ENCODE measurements at regions not wholly inside any gene's neighbourhood (a gene's known extent, or its start where the extent isn't known, plus 50 kb on each side); places are given as distances from the start of the nearest gene placed in this dataset.
A peak's percentile ranks its signal among the peaks of the same experiment; 100 is the strongest.
"Not testable (repeated sequence)": the region's sequence is repeated elsewhere in the genome, so short reads cannot be mapped to it uniquely, and the experiment has no call there.

- BruUV-seq (replicated peaks); H3K9me3 ChIP-seq (ENCODE audit: low read length); H3K79me2 ChIP-seq (ENCODE audit: low read length); H3F3A ChIP-seq (ENCODE audit: low read length, unreplicated experiment); H3K4me1 ChIP-seq (ENCODE audit: insufficient read depth, low read length); CTCF ChIA-PET; H2AFZ ChIP-seq (ENCODE audit: low read length); H3K4me3 ChIP-seq (ENCODE audit: low read length); intact Hi-C loops (cut with micrococcal nuclease); H3K27me3 ChIP-seq (ENCODE audit: low read length); H3K9ac ChIP-seq (ENCODE audit: low read length); H3K27ac ChIP-seq (ENCODE audit: low read length); H3K4me2 ChIP-seq (ENCODE audit: low read length); POLR2A ChIA-PET (ENCODE audit: unreplicated experiment); H3K9me2 ChIP-seq (replicated peaks; ENCODE audit: low read length); H3K36me3 ChIP-seq (ENCODE audit: low read depth, low read length); H4K20me1 ChIP-seq (ENCODE audit: low read length): not testable (repeated sequence)
- ATAC-seq, result peak; percentile 89
- peak; percentile 29; the same call in 1 of the 2 replicates for TF ChIP-seq CTCF (conservative IDR thresholded peaks at IDR 0.05; ENCODE audit: low read depth, low read length)
- peak; percentile 68 for DNase-seq
These were observed 227.1 kb upstream of the NBPF12 start for GRCh38 chr1:146710838-146711521.

GRCh38 chr1:146709302-146709701, 228.8 kb upstream of the NBPF12 start:
- H3K27me3 ChIP-seq (ENCODE audit: low read length); H3K9ac ChIP-seq (ENCODE audit: low read length); intact Hi-C loops (cut with micrococcal nuclease); H3K4me1 ChIP-seq (ENCODE audit: insufficient read depth, low read length); H3K36me3 ChIP-seq (ENCODE audit: low read depth, low read length); H3K79me2 ChIP-seq (ENCODE audit: low read length); DNase-seq; H3K4me3 ChIP-seq (ENCODE audit: low read length); H3K9me2 ChIP-seq (replicated peaks; ENCODE audit: low read length); H2AFZ ChIP-seq (ENCODE audit: low read length); H3K27ac ChIP-seq (ENCODE audit: low read length); BruUV-seq (replicated peaks); H3F3A ChIP-seq (ENCODE audit: low read length, unreplicated experiment); CTCF ChIA-PET; POLR2A ChIA-PET (ENCODE audit: unreplicated experiment); H3K4me2 ChIP-seq (ENCODE audit: low read length); H3K9me3 ChIP-seq (ENCODE audit: low read length); H4K20me1 ChIP-seq (ENCODE audit: low read length): not testable (repeated sequence)
- ATAC-seq, result peak; percentile 31; the same call in 1 of the 2 replicates

GRCh38 chr1:146704162-146704724, 233.9 kb upstream of the NBPF12 start:
- DNase-seq; CTCF ChIA-PET; H3K4me3 ChIP-seq (ENCODE audit: low read length); H3K27me3 ChIP-seq (ENCODE audit: low read length); POLR2A ChIA-PET (ENCODE audit: unreplicated experiment); H3K9me3 ChIP-seq (ENCODE audit: low read length); H3K79me2 ChIP-seq (ENCODE audit: low read length); H3F3A ChIP-seq (ENCODE audit: low read length, unreplicated experiment); intact Hi-C loops (cut with micrococcal nuclease); H3K36me3 ChIP-seq (ENCODE audit: low read depth, low read length); H3K9me2 ChIP-seq (replicated peaks; ENCODE audit: low read length); BruUV-seq (replicated peaks); H3K4me1 ChIP-seq (ENCODE audit: insufficient read depth, low read length); H3K9ac ChIP-seq (ENCODE audit: low read length); H3K4me2 ChIP-seq (ENCODE audit: low read length); H2AFZ ChIP-seq (ENCODE audit: low read length); H3K27ac ChIP-seq (ENCODE audit: low read length); H4K20me1 ChIP-seq (ENCODE audit: low read length): not testable (repeated sequence)
- ATAC-seq, result peak; percentile 60

GRCh38 chr1:146701320-146701719, 236.8 kb upstream of the NBPF12 start:
- H3K27me3 ChIP-seq (ENCODE audit: low read length); H3K79me2 ChIP-seq (ENCODE audit: low read length); H3K4me3 ChIP-seq (ENCODE audit: low read length); H3K4me1 ChIP-seq (ENCODE audit: insufficient read depth, low read length); H3K9me2 ChIP-seq (replicated peaks; ENCODE audit: low read length); H3F3A ChIP-seq (ENCODE audit: low read length, unreplicated experiment); CTCF ChIA-PET; H2AFZ ChIP-seq (ENCODE audit: low read length); H3K4me2 ChIP-seq (ENCODE audit: low read length); H3K9me3 ChIP-seq (ENCODE audit: low read length); BruUV-seq (replicated peaks); H3K27ac ChIP-seq (ENCODE audit: low read length); POLR2A ChIA-PET (ENCODE audit: unreplicated experiment); H4K20me1 ChIP-seq (ENCODE audit: low read length); intact Hi-C loops (cut with micrococcal nuclease); H3K9ac ChIP-seq (ENCODE audit: low read length); H3K36me3 ChIP-seq (ENCODE audit: low read depth, low read length): not testable (repeated sequence)
- ATAC-seq, result peak; percentile 38; the same call in 1 of the 2 replicates
- peak; percentile 71 for DNase-seq

GRCh38 chr1:146695388-146695787, 242.7 kb upstream of the NBPF12 start:
- BruUV-seq (replicated peaks); ATAC-seq; intact Hi-C loops (cut with micrococcal nuclease); DNase-seq; POLR2A ChIA-PET (ENCODE audit: unreplicated experiment); H3K4me3 ChIP-seq (ENCODE audit: low read length); H2AFZ ChIP-seq (ENCODE audit: low read length); H3K27me3 ChIP-seq (ENCODE audit: low read length); H4K20me1 ChIP-seq (ENCODE audit: low read length); H3K4me1 ChIP-seq (ENCODE audit: insufficient read depth, low read length); H3K9me2 ChIP-seq (replicated peaks; ENCODE audit: low read length); H3K79me2 ChIP-seq (ENCODE audit: low read length); H3K9ac ChIP-seq (ENCODE audit: low read length); H3K9me3 ChIP-seq (ENCODE audit: low read length); H3K27ac ChIP-seq (ENCODE audit: low read length); H3F3A ChIP-seq (ENCODE audit: low read length, unreplicated experiment); H3K4me2 ChIP-seq (ENCODE audit: low read length); CTCF ChIA-PET; H3K36me3 ChIP-seq (ENCODE audit: low read depth, low read length): not testable (repeated sequence)

- POLR2A ChIA-PET (ENCODE audit: unreplicated experiment); intact Hi-C loops (cut with micrococcal nuclease); H3K27me3 ChIP-seq (ENCODE audit: low read length); H3K36me3 ChIP-seq (ENCODE audit: low read depth, low read length); CTCF ChIA-PET; H3K4me1 ChIP-seq (ENCODE audit: insufficient read depth, low read length); H3K9me3 ChIP-seq (ENCODE audit: low read length); H4K20me1 ChIP-seq (ENCODE audit: low read length); H3K4me3 ChIP-seq (ENCODE audit: low read length); BruUV-seq (replicated peaks); H3K27ac ChIP-seq (ENCODE audit: low read length); H3K79me2 ChIP-seq (ENCODE audit: low read length); DNase-seq; H2AFZ ChIP-seq (ENCODE audit: low read length); H3K9ac ChIP-seq (ENCODE audit: low read length); H3F3A ChIP-seq (ENCODE audit: low read length, unreplicated experiment); H3K9me2 ChIP-seq (replicated peaks; ENCODE audit: low read length); H3K4me2 ChIP-seq (ENCODE audit: low read length): not testable (repeated sequence)
- ATAC-seq, result peak; percentile 92
These were observed 246.3 kb upstream of the NBPF12 start for GRCh38 chr1:146691798-146692197.

Measured in PC-3 (cell line).